Esophagus muscularis mucosa (tissue), 4 donors: ENCODE measurements at regions not wholly inside any gene's neighbourhood (a gene's known extent, or its start where the extent isn't known, plus 50 kb on each side); places are given as distances from the start of the nearest gene placed in this dataset.
"Not testable (repeated sequence)": the region's sequence is repeated elsewhere in the genome, so short reads cannot be mapped to it uniquely, and the experiment has no call there.

Source experiments
- DNase-seq: peaks from one replicate; pipeline ENCODE4 v3.0.0-alpha.2; 2017; ENCODE audit errors: extremely low spot score
- H3K27ac ChIP-seq, 4 donors: fragments of 200-600 bp; sonication (generic); replicated peaks in 1 of 4; 1 replicate in 3 of 4; 2 replicates in 1 of 4; pipeline ENCODE4 v1.5.1; 2016 to 2019; ENCODE audit warnings: mild to moderate bottlenecking in 1 of 4
- H3K27me3 ChIP-seq, 4 donors: fragments of 200-600 bp; sonication (generic); one replicate each; pipeline versions ENCODE4 v1.5.1 to v1.6.0; 2016 to 2019
- H3K36me3 ChIP-seq, 4 donors: fragments of 200-600 bp; sonication (generic); one replicate each; pipeline ENCODE4 v1.5.1; 2016 to 2019
- H3K4me1 ChIP-seq, 4 donors: fragments of 200-600 bp; sonication (generic); one replicate each; pipeline ENCODE4 v1.5.1; 2016 to 2019
- H3K4me3 ChIP-seq, 4 donors: fragments of 200-600 bp; sonication (generic); 1 replicate in 2 of 4; 2 replicates in 2 of 4; pipeline ENCODE4 v1.5.1; 2016 to 2019; ENCODE audit warnings: mild to moderate bottlenecking in 4 of 4, moderate library complexity in 1 of 4
- H3K9me3 ChIP-seq, 4 donors: fragments of 200-600 bp; sonication (generic); 1 replicate in 3 of 4; 2 replicates in 1 of 4; pipeline ENCODE4 v1.5.1; 2016 to 2019
- CTCF ChIP-seq, 3 experiments: fragments of 200-600 bp in 2 of 3; fragments of 450-650 bp in 1 of 3; sonication (generic) in 2 of 3; IDR thresholded peaks; one replicate each; pipeline ENCODE4 v1.5.1; 2017 to 2019; ENCODE audit warnings: antibody characterized with exemption in 3 of 3, mild to moderate bottlenecking in 2 of 3, moderate library complexity in 1 of 3
- EP300 ChIP-seq: sonication (generic); formaldehyde crosslinking; IDR thresholded peaks from one replicate; pipeline ENCODE4 v1.6.1; 2017; ENCODE audit warnings: antibody characterized with exemption
- POLR2A ChIP-seq: fragments of 450-650 bp; IDR thresholded peaks from one replicate; pipeline ENCODE4 v1.6.1; 2017; ENCODE audit warnings: antibody characterized with exemption, moderate library complexity, mild to moderate bottlenecking, low read depth
- POLR2AphosphoS5 ChIP-seq, 2 donors: sonication (generic); formaldehyde crosslinking; IDR thresholded peaks; one replicate each; pipeline ENCODE4 v1.6.1; 2017; ENCODE audit warnings: antibody characterized with exemption in 2 of 2
- WGBS: methylation state at CpG from one replicate; pipeline ENCODE4 v1.1.5; 2018; 5-methylcytosine and 5-hydroxymethylcytosine counted together
- intact Hi-C: fragments of 100-400 bp; cut with DNase I; formaldehyde crosslinking; loops from one replicate; pipeline ENCODE4 v1.15.1; 2023

- no peak for DNase-seq
- Histone ChIP-seq H3K4me3 (no peak overlapping the region), H3K9me3 (no peaks in the 10 kb centered on the region), H3K4me1 (no peaks in the 10 kb centered on the region), H3K27ac (no peak overlapping the region), H3K36me3 (no peaks in the 10 kb centered on the region), H3K27me3 (no peaks in the 10 kb centered on the region)
- WGBS = 93% methylated on average over 5 of the region's 5 CpGs
- intact Hi-C loops = loop anchor here (10.0 kb wide), 1 partner anchor 146 kb away; the partner anchor contains the start of gene APEX2
- TF ChIP-seq CTCF (IDR thresholded peaks at IDR 0.05) (no peak), POLR2A (no peak)
These were observed 62.4 kb downstream of the PAGE2 start for GRCh38 chrX:55151199-55151598.

- Histone ChIP-seq H3K27me3 (no peaks in the 10 kb centered on the region), H3K36me3 (no peaks in the 10 kb centered on the region), H3K27ac (no peak overlapping the region), H3K9me3 (no peaks in the 10 kb centered on the region), H3K4me3 (no peak overlapping the region), H3K4me1 (peaks cover 0 to 14% (median 6%) of the 10 kb centered on the region in 4 donors)
- no peak for DNase-seq
- intact Hi-C loops = loop anchor here (10.0 kb wide), 1 partner anchor 155 kb away; the partner anchor contains the start of gene APEX2
- 55% methylated on average over 3 of the region's 3 CpGs for WGBS
- TF ChIP-seq POLR2A = no peak
These were observed 60.6 kb upstream of the PAGE5 start for GRCh38 chrX:55159551-55159950.

- H3K27me3 ChIP-seq = no peaks in the 10 kb centered on the region
- H3K4me3 ChIP-seq = peak overlapping the region; percentile 57 to 68 (median 60)
- peak overlapping the region; percentile 83 to 92 (median 88) for H3K27ac ChIP-seq
- DNase-seq = peak; percentile 96
- peaks cover 0 to 14% (median 6%) of the 10 kb centered on the region in 4 donors for H3K4me1 ChIP-seq
- intact Hi-C loops = no loop called here
- no peaks in the 10 kb centered on the region for H3K9me3 ChIP-seq
- 37% methylated on average over 45 of the region's 63 CpGs for WGBS
- no peaks in the 10 kb centered on the region for H3K36me3 ChIP-seq
- TF ChIP-seq POLR2A (peak; percentile 54), POLR2AphosphoS5 (IDR thresholded peaks at IDR 0.05) (peak; percentile 83 to 93), EP300 (no peak), CTCF (IDR thresholded peaks at IDR 0.05) (peak; percentile 28 to 50 (median 34))
These were observed 59.2 kb upstream of the PAGE5 start for GRCh38 chrX:55160685-55161552.

- Histone ChIP-seq H3K4me1 (peaks cover 0 to 14% (median 6%) of the 10 kb centered on the region in 4 donors), H3K36me3 (no peaks in the 10 kb centered on the region), H3K4me3 (peak overlapping the region; percentile 57 to 68 (median 60)), H3K9me3 (no peaks in the 10 kb centered on the region), H3K27ac (peak overlapping the region; percentile 83 to 92 (median 88)), H3K27me3 (no peaks in the 10 kb centered on the region)
- intact Hi-C loops = no loop called here
- TF ChIP-seq POLR2AphosphoS5 (IDR thresholded peaks at IDR 0.05) (no peak), EP300 (no peak), CTCF (IDR thresholded peaks at IDR 0.05) (no peak), POLR2A (no peak)
- WGBS = 58% methylated on average over 12 of the region's 12 CpGs
- DNase-seq = no peak
These were observed 58.6 kb upstream of the PAGE5 start for GRCh38 chrX:55161581-55161980.

GRCh38 chrX:55163171-55163570 lies 57.0 kb upstream of the PAGE5 start:
- intact Hi-C loops = no loop called here

GRCh38 chrX:55165026-55165425 lies 55.1 kb upstream of the PAGE5 start:
- H3K4me1 ChIP-seq, H3K27ac ChIP-seq, intact Hi-C loops, H3K36me3 ChIP-seq, H3K9me3 ChIP-seq, DNase-seq, H3K4me3 ChIP-seq, H3K27me3 ChIP-seq: not testable (repeated sequence)
- WGBS = 58% methylated on average over 4 of the region's 4 CpGs

More at GRCh38 chrX:55163171-55163570, 57.0 kb upstream of the PAGE5 start:
- Histone ChIP-seq H3K9me3 (no peaks in the 10 kb centered on the region), H3K4me1 (peaks cover 0 to 14% (median 6%) of the 10 kb centered on the region in 4 donors), H3K4me3 (no peak overlapping the region), H3K36me3 (no peaks in the 10 kb centered on the region), H3K27ac (no peak overlapping the region), H3K27me3 (no peaks in the 10 kb centered on the region)
- DNase-seq = no peak
- TF ChIP-seq CTCF (IDR thresholded peaks at IDR 0.05) = no peak
- no peak for TF ChIP-seq EP300
- no peak for TF ChIP-seq POLR2AphosphoS5 (IDR thresholded peaks at IDR 0.05)
- no peak for TF ChIP-seq POLR2A
- 87% methylated on average over 3 of the region's 3 CpGs for WGBS
